VCaP (cell line): ENCODE measurements at regions not wholly inside any gene's neighbourhood (a gene's known extent, or its start where the extent isn't known, plus 50 kb on each side); places are given as distances from the start of the nearest gene placed in this dataset.
A peak's percentile ranks its signal among the peaks of the same experiment; 100 is the strongest.

Experiments used
- H3K27ac ChIP-seq: fragments of 450-650 bp; 2 replicates; pipeline ENCODE4 v1.5.1; 2017
- TF ChIP-seq, protein P1 (sequence below): fragments of 450-650 bp; conservative IDR thresholded peaks from 2 replicates; pipeline ENCODE4 v1.5.1; 2017; ENCODE audit warnings: mild to moderate bottlenecking, moderate library complexity

DNA sequence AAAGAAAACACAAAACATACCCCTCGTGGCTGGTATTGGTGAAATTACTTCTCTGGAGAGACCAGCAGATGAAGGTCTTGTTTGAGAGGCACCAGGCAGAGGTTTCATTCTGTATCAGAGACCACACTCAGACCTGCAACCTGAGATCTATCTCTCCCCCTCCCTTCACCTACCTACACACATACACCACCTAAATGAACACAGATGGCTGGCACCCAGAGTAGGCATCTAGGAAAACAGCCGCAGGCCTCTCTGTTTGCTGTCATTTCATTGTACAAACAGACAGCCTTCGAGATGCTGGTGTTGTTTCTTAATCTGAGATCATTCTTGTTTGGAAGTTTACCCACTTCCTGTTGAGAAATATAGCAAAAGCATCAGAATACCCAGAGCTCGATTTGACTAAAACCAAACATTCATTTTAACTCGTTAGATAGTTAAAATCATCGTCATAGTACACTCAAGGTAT, 173.9 kb upstream of the SLC25A13 start:
- TF ChIP-seq, protein P1, sequence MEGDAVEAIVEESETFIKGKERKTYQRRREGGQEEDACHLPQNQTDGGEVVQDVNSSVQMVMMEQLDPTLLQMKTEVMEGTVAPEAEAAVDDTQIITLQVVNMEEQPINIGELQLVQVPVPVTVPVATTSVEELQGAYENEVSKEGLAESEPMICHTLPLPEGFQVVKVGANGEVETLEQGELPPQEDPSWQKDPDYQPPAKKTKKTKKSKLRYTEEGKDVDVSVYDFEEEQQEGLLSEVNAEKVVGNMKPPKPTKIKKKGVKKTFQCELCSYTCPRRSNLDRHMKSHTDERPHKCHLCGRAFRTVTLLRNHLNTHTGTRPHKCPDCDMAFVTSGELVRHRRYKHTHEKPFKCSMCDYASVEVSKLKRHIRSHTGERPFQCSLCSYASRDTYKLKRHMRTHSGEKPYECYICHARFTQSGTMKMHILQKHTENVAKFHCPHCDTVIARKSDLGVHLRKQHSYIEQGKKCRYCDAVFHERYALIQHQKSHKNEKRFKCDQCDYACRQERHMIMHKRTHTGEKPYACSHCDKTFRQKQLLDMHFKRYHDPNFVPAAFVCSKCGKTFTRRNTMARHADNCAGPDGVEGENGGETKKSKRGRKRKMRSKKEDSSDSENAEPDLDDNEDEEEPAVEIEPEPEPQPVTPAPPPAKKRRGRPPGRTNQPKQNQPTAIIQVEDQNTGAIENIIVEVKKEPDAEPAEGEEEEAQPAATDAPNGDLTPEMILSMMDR: no peak
- H3K27ac ChIP-seq: peak overlapping the region; percentile 43

DNA sequence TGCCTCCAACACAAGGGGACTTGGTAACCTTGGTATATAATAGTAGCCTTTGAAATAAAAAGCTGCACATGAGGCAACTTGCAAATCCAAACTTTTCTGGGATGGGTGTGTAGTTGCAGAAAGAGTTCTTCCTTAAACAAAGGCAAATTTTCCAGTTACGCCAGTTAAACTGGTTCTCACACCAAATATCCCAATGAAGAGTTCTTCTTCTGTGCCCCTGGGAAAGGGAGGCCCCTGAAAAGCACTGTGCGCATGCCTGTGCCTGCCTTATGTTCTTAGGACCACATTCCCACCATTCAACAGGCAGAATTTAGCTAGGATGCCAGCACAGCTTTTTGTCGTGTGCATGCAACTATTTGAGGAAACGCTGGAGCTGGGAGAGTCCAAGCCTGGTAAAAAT, 164.8 kb upstream of the SLC25A13 start:
- no peak overlapping the region for H3K27ac ChIP-seq
- TF ChIP-seq, protein P1: no peak

DNA sequence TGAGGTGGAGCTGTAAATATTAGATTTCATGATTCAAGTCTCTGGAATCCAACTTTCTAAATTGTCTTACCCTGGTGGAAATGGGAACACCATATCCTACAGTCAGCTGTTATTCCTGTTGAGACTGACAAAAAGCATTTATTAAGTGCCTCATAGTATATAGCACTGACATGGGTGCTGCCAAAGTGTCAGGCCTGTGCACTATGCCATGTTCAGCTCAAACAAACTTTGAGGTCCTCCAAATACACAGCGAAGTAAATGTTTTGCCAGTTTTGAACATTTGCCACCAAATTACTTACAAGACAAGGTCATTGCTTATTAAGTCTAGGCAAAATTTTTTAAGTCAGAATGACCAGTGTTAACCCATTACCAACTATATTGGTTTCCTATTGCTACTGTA, 162.9 kb upstream of the SLC25A13 start:
- H3K27ac ChIP-seq: no peak overlapping the region
- TF ChIP-seq, protein P1: no peak

DNA sequence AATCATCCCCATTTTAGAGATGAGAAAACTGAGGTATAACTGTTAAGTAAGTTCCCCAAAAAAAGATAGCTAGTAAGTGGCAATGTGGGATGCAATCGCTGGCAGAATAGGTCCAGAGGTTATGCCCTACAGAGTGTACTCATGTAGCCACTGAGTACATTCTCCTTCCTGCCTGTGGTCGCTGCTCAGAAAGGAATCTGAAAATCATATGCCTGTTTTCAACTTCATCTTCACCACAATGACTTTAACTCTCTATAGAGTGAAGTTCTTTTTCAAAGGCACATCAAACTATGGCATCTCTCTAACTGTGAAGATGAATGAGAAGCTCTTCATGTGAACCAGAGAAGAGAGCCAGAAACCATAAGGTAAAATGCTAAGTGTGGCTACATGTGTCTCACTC, 162.2 kb upstream of the SLC25A13 start:
- TF ChIP-seq, protein P1: no peak
- no peak overlapping the region for H3K27ac ChIP-seq

DNA sequence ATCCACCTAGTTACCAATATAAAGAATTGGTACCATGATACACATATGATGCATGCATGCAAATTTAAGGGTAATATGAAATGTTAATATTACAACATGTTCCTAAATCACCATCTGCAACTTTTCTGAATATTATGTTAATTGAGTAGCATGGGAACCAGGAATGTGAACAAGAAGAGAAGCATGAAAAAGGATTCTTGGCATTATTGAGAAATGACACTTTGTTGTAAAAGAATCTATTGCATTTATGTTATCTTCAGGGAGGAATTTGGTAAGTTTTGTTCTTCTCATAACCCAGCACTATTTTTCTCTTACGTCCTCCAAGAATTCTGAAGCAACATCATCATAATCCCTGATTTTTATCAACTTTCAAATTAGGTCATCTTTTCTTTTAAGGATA, 159.9 kb upstream of the SLC25A13 start:
- TF ChIP-seq, protein P1: no peak
- no peak overlapping the region for H3K27ac ChIP-seq

GRCh38 chr7:96479015-96479645, 157.2 kb upstream of the SLC25A13 start:
- TF ChIP-seq, protein P1: no peak
- H3K27ac ChIP-seq: no peak overlapping the region

DNA sequence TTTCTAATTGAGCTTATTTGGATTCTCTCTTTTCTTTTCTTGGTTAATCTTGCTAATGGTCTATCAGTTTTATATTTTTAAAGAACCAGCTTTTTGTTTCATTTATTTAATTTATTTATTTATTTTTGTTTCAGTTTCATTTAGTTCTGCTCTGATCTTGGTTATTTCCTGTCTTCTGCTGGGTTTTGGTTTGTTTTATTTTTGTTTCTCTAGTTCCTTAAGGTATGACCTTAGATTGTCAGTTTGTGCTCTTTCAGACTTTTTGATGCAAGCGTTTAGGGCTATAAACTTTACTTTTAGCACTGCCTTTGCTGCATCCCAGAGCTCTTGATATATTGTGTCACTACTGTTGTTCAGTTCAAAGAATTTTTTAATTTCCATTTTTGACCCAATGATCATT, 149.7 kb upstream of the SLC25A13 start:
- TF ChIP-seq, protein P1: no peak
- H3K27ac ChIP-seq: no peak overlapping the region
